ENCODE measurements at regions not wholly inside any gene's neighbourhood (a gene's known extent, or its start where the extent isn't known, plus 50 kb on each side); places are given as distances from the start of the nearest gene placed in this dataset.

- TF ChIP-seq CTCF (conservative IDR thresholded peaks at IDR 0.05; ENCODE audit: low read depth in 2 of 2) (no peak), EZH2 (IDR thresholded peaks at IDR 0.05; ENCODE audit: low read depth, unreplicated experiment) (no peak)
Observed at GRCh38 chr11:19389787-19390303, 149.1 kb upstream of the E2F8 start.
